ENCODE measurements at regions not wholly inside any gene's neighbourhood (a gene's known extent, or its start where the extent isn't known, plus 50 kb on each side); places are given as distances from the start of the nearest gene placed in this dataset.

DNA sequence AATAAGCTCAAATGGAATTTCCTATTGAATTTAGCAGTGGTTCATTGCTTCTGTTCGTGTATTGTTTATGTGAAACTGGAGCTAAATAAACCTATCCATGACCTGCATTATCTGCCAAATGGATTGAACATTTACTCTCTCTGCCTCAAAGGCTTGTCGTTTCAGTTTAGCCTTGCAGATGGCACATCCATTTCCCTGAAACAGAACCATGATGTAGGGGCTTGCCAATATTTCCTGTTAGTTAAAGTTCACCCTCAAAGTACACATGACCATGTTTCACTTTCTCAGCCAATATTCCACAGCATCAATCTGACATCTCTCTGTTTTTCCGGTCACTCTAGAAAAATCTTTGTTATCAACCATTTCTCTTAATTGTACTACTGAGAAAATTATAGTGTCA, 545.3 kb downstream of the TAF11L14 start:
- TF ChIP-seq, protein P1, sequence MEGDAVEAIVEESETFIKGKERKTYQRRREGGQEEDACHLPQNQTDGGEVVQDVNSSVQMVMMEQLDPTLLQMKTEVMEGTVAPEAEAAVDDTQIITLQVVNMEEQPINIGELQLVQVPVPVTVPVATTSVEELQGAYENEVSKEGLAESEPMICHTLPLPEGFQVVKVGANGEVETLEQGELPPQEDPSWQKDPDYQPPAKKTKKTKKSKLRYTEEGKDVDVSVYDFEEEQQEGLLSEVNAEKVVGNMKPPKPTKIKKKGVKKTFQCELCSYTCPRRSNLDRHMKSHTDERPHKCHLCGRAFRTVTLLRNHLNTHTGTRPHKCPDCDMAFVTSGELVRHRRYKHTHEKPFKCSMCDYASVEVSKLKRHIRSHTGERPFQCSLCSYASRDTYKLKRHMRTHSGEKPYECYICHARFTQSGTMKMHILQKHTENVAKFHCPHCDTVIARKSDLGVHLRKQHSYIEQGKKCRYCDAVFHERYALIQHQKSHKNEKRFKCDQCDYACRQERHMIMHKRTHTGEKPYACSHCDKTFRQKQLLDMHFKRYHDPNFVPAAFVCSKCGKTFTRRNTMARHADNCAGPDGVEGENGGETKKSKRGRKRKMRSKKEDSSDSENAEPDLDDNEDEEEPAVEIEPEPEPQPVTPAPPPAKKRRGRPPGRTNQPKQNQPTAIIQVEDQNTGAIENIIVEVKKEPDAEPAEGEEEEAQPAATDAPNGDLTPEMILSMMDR (IDR thresholded peaks at IDR 0.05), result no peak
- TF ChIP-seq POLR2A (IDR thresholded peaks at IDR 0.05), result no peak

Data from uterus (tissue), 2 donors.